PFSK-1 (cell line): ENCODE measurements at regions not wholly inside any gene's neighbourhood (a gene's known extent, or its start where the extent isn't known, plus 50 kb on each side); places are given as distances from the start of the nearest gene placed in this dataset.

Source experiments
- FOXP2 ChIP-seq: optimal IDR thresholded peaks from 2 replicates; pipeline ENCODE3; 2011; ENCODE audit warnings: borderline replicate concordance, control low read depth, inconsistent platforms; ENCODE audit not compliant: insufficient read depth; ENCODE audit errors: extremely low read length, extremely low read depth
- POLR2AphosphoS5 ChIP-seq: IDR thresholded peaks from 2 replicates; pipeline ENCODE4 v1.6.1; 2012; ENCODE audit warnings: low read depth, mild to moderate bottlenecking, control low read depth, low read length, moderate library complexity
- REST ChIP-seq, 2 experiments: IDR thresholded peaks; 2 replicates each; pipeline versions ENCODE4 v1.6.1 to v1.8.0; 2011 to 2012; ENCODE audit warnings: low read depth in 2 of 2, low read length in 2 of 2, control low read depth in 1 of 2, inconsistent platforms in 1 of 2, mild to moderate bottlenecking in 1 of 2, moderate library complexity in 1 of 2; ENCODE audit not compliant: insufficient read depth in 1 of 2
- SIN3A ChIP-seq: IDR thresholded peaks from 2 replicates; pipeline ENCODE4 v1.6.1; 2012; ENCODE audit warnings: mild to moderate bottlenecking, low read length, moderate library complexity, borderline replicate concordance; ENCODE audit not compliant: insufficient read depth
- TAF1 ChIP-seq: IDR thresholded peaks from 2 replicates; pipeline ENCODE4 v1.6.1; 2012; ENCODE audit warnings: low read length, control low read depth, borderline replicate concordance; ENCODE audit not compliant: insufficient read depth

GRCh38 chr6:6379573-6379972, 59.1 kb upstream of the F13A1 start:
- TF ChIP-seq POLR2AphosphoS5 (no peak), TAF1 (no peak), SIN3A (no peak), REST (IDR thresholded peaks at IDR 0.05; ENCODE audit: insufficient read depth in 1 of 2, low read depth in 2 of 2, low read length in 2 of 2) (no peak), FOXP2 (no peak)
